Parathyroid adenoma (tissue), 2 donors: ENCODE measurements at regions not wholly inside any gene's neighbourhood (a gene's known extent, or its start where the extent isn't known, plus 50 kb on each side); places are given as distances from the start of the nearest gene placed in this dataset.

ENCODE experiments used
- H2AFZ ChIP-seq: fragments of 300-600 bp; sonication (generic); one replicate; pipeline ENCODE4 v1.7.0; 2017; ENCODE audit warnings: antibody characterized with exemption, mild to moderate bottlenecking
- H3K27ac ChIP-seq: fragments of 300-600 bp; sonication (generic); one replicate; pipeline ENCODE4 v1.7.0; 2017
- H3K27me3 ChIP-seq: fragments of 300-600 bp; sonication (generic); one replicate; pipeline ENCODE4 v1.7.0; 2017; ENCODE audit warnings: low read length; ENCODE audit not compliant: control insufficient read depth, insufficient read depth
- H3K36me3 ChIP-seq: fragments of 300-600 bp; sonication (generic); one replicate; pipeline ENCODE4 v1.7.0; 2017; ENCODE audit warnings: low read length; ENCODE audit not compliant: control insufficient read depth, insufficient read depth
- H3K4me1 ChIP-seq: fragments of 300-600 bp; sonication (generic); one replicate; pipeline ENCODE4 v1.7.0; 2017; ENCODE audit warnings: control low read depth
- H3K4me2 ChIP-seq: fragments of 300-600 bp; sonication (generic); one replicate; pipeline ENCODE4 v1.7.0; 2017; ENCODE audit warnings: low read length
- H3K4me3 ChIP-seq: fragments of 300-600 bp; sonication (generic); one replicate; pipeline ENCODE4 v1.7.0; 2017; ENCODE audit warnings: low read depth, low read length
- H3K79me2 ChIP-seq: fragments of 300-600 bp; sonication (generic); one replicate; pipeline ENCODE4 v1.7.0; 2017; ENCODE audit warnings: control low read depth
- H3K9ac ChIP-seq: fragments of 300-600 bp; sonication (generic); one replicate; pipeline ENCODE4 v1.7.0; 2017; ENCODE audit warnings: mild to moderate bottlenecking
- H3K9me3 ChIP-seq: fragments of 300-600 bp; sonication (generic); one replicate; pipeline ENCODE4 v1.7.0; 2017; ENCODE audit warnings: low read length; ENCODE audit not compliant: control insufficient read depth
- TF ChIP-seq, protein P1 (sequence below): fragments of 300-600 bp; sonication (generic); IDR thresholded peaks from one replicate; pipeline ENCODE4 v1.7.0; 2017; ENCODE audit warnings: antibody characterized with exemption, mild to moderate bottlenecking
- donor health status: primary hyperparathyroidism.

DNA sequence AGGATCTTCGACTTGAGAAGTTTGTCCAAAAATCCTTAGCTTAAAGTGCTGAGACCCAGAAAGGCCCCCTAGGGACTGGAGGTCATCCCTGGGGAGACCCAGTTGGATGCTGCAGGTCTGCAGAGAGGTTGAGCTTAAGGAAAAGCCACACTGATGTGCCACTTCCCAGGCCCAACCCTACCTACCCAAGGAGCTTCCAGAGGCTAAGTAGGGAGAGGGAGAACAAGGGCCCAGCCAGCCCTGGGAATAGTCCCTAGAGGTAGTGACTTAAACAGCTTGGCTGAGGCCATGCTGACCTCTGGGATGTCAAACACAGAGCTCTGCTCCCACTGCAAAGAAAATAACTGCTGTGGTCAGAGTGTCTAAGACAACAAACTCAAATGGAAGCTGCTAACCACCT, 693.7 kb downstream of the MATN1 start:
- H3K9me3 ChIP-seq: no peaks in the 10 kb centered on the region
- H3K9ac ChIP-seq: no peak overlapping the region
- no peaks in the 10 kb centered on the region for H3K27me3 ChIP-seq
- TF ChIP-seq, protein P1, sequence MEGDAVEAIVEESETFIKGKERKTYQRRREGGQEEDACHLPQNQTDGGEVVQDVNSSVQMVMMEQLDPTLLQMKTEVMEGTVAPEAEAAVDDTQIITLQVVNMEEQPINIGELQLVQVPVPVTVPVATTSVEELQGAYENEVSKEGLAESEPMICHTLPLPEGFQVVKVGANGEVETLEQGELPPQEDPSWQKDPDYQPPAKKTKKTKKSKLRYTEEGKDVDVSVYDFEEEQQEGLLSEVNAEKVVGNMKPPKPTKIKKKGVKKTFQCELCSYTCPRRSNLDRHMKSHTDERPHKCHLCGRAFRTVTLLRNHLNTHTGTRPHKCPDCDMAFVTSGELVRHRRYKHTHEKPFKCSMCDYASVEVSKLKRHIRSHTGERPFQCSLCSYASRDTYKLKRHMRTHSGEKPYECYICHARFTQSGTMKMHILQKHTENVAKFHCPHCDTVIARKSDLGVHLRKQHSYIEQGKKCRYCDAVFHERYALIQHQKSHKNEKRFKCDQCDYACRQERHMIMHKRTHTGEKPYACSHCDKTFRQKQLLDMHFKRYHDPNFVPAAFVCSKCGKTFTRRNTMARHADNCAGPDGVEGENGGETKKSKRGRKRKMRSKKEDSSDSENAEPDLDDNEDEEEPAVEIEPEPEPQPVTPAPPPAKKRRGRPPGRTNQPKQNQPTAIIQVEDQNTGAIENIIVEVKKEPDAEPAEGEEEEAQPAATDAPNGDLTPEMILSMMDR: no peak
- no peaks in the 10 kb centered on the region for H3K36me3 ChIP-seq
- H3K4me1 ChIP-seq: no peaks in the 10 kb centered on the region
- no peak overlapping the region for H3K4me2 ChIP-seq
- H2AFZ ChIP-seq: no peak overlapping the region
- no peak overlapping the region for H3K4me3 ChIP-seq
- no peaks in the 10 kb centered on the region for H3K79me2 ChIP-seq
- no peak overlapping the region for H3K27ac ChIP-seq

DNA sequence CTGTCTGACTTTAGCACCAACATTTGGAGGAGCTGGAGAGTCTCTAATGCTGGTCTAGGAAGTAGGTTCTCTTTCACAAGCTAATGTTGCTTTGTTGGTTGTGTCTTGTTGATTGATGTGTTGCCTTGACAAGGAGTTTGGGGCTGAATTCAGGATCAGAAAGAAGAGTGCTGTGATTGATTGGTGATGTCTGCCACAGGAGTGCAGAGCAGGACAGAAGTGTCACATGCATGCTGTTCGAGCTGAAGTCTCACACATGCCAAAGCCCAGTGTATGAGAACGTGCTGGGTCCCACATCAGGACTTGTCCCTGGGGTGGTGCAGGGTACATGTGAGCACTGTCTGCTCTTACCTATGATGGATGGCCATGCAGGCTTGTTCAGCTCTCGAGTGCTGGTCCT, 694.4 kb downstream of the MATN1 start:
- Histone ChIP-seq H3K4me3 (no peak overlapping the region), H3K4me2 (no peak overlapping the region), H3K27ac (no peak overlapping the region), H3K9ac (no peak overlapping the region), H3K4me1 (no peaks in the 10 kb centered on the region), H3K27me3 (no peaks in the 10 kb centered on the region), H3K9me3 (no peaks in the 10 kb centered on the region), H3K36me3 (no peaks in the 10 kb centered on the region), H2AFZ (no peak overlapping the region), H3K79me2 (no peaks in the 10 kb centered on the region)
- TF ChIP-seq, protein P1: no peak

DNA sequence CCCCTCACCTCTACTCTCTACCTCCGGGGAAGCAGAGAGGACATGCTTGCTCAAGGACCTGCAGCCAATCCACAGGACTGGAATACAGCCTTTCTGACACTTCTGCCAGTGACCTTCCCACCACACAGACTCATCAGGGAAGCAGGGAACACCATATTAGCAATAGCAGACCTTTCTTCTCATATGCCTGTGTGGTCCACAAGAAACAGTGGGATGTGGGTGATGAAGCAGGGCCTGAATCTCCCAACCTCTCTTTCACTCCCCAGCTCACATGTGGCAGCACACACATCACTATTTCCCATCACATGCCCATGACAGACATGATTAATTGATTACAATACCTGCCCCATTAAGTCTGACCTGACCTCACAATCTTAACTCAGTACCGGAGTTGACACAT, 695.1 kb downstream of the MATN1 start:
- Histone ChIP-seq H3K27ac (no peak overlapping the region), H3K27me3 (no peaks in the 10 kb centered on the region), H3K4me2 (no peak overlapping the region), H3K36me3 (no peaks in the 10 kb centered on the region), H3K4me1 (no peaks in the 10 kb centered on the region), H3K79me2 (no peaks in the 10 kb centered on the region), H3K9me3 (no peaks in the 10 kb centered on the region), H3K9ac (no peak overlapping the region), H2AFZ (no peak overlapping the region), H3K4me3 (no peak overlapping the region)
- TF ChIP-seq, protein P1: no peak

DNA sequence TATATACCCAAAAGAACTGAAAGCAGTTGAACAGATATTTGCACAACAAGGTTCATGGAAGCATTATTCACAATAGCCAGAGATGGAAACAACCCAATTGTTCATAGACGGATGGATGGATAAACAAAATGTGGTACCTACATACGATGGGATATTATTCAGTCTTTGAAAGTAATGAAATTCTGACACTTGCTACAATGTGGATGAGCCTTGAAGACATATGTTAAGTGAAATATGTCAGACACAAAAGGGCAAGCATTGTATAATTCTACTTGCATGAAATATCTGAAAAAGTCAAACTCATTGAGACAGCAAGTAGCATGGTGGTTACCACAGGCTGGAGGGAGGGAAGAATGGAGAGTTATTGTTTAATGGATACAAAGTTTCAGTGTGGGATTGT, 696.1 kb downstream of the MATN1 start:
- Histone ChIP-seq H3K27me3 (no peaks in the 10 kb centered on the region), H2AFZ (no peak overlapping the region)
- TF ChIP-seq, protein P1: no peak

DNA sequence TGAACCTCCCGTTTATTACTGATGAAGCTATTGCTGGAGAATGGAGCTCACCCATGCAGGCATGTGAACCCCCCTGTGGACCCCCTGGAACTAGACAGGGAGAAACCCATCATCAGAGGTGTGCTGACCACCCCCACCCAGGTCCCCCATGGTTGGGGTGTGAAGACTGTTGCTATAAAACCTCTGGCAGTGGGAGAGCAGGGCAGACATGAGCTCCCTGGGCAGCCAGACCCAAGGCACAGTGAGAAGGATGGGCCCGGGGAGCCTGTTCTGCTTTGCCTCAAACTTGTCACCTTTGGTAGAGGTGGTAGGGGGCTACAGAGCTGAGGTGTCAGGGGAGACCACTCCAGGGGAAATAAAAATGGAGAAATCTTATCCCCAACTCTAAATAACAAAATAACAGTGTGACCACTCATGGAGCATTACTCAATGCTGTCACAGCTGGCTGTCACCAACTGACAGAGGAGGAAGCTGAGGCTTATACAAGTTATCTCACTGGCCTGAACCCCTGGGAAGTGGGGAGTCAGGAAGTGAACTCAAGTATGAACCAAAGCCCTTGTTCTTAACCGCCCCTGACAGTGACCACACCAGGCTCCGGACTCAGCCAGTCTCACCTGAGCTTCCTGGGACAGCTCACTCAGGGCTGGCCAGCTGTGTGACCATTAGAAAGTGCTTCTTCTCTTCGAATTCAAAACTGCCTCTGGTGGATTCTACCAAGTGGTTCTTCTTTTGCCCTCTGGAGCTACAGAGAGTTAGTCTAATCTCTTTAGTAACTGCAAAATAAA, 698.8 kb downstream of the MATN1 start:
- Histone ChIP-seq H3K9ac (no peak overlapping the region), H3K27ac (no peak overlapping the region), H2AFZ (no peak overlapping the region), H3K27me3 (no peaks in the 10 kb centered on the region), H3K79me2 (no peaks in the 10 kb centered on the region), H3K4me1 (no peaks in the 10 kb centered on the region), H3K9me3 (no peaks in the 10 kb centered on the region), H3K4me3 (no peak overlapping the region), H3K36me3 (no peaks in the 10 kb centered on the region), H3K4me2 (no peak overlapping the region)
- TF ChIP-seq, protein P1: no peak

More for the DNA sequence above, 696.1 kb downstream of the MATN1 start:
- Histone ChIP-seq H3K4me1 (no peaks in the 10 kb centered on the region), H3K36me3 (no peaks in the 10 kb centered on the region), H3K27ac (no peak overlapping the region), H3K4me3 (no peak overlapping the region), H3K4me2 (no peak overlapping the region), H3K79me2 (no peaks in the 10 kb centered on the region), H3K9me3 (no peaks in the 10 kb centered on the region), H3K9ac (no peak overlapping the region)
